GM20000 (cell line): ENCODE measurements at regions not wholly inside any gene's neighbourhood (a gene's known extent, or its start where the extent isn't known, plus 50 kb on each side); places are given as distances from the start of the nearest gene placed in this dataset.

Source experiments
- DNase-seq: peaks from one replicate; pipeline ENCODE4 v3.0.0; 2012; ENCODE audit warnings: low spot score
- CTCF ChIP-seq: IDR thresholded peaks from 2 replicates; pipeline ENCODE4 v1.5.1; 2012; ENCODE audit warnings: mild to moderate bottlenecking, control low read depth; ENCODE audit errors: extremely low read depth, missing control alignments

GRCh38 chr5:173771121-173771724 lies 116.9 kb upstream of the CPEB4 start:
- no peak for TF ChIP-seq CTCF
- no peak for DNase-seq

- TF ChIP-seq CTCF: no peak
- no peak for DNase-seq
These were observed 116.3 kb upstream of the CPEB4 start for GRCh38 chr5:173771725-173772383.

- no peak for DNase-seq
- no peak for TF ChIP-seq CTCF
These were observed 115.6 kb upstream of the CPEB4 start for GRCh38 chr5:173772384-173773059.

GRCh38 chr5:173774271-173774761 lies 113.8 kb upstream of the CPEB4 start:
- DNase-seq: no peak
- TF ChIP-seq CTCF: no peak

GRCh38 chr5:173775261-173776197 lies 112.6 kb upstream of the CPEB4 start:
- DNase-seq: no peak

GRCh38 chr5:173777149-173777548 lies 111.0 kb upstream of the CPEB4 start:
- no peak for DNase-seq
- no peak for TF ChIP-seq CTCF

More at GRCh38 chr5:173775261-173776197, 112.6 kb upstream of the CPEB4 start:
- TF ChIP-seq CTCF: no peak

- TF ChIP-seq CTCF: no peak
- DNase-seq: no peak
These were observed 110.5 kb upstream of the CPEB4 start for GRCh38 chr5:173777674-173778073.
